CD14-positive monocyte (primary cell): ENCODE measurements at regions not wholly inside any gene's neighbourhood (a gene's known extent, or its start where the extent isn't known, plus 50 kb on each side); places are given as distances from the start of the nearest gene placed in this dataset.

Experiments used
- DNase-seq, 3 donors: peaks; one replicate each; pipeline ENCODE4 v3.0.0-alpha.2; 2011 to 2022
- H2AFZ ChIP-seq: 2 replicates; pipeline ENCODE4 v1.6.0; 2012; ENCODE audit warnings: mild to moderate bottlenecking, low read depth, low read length, inconsistent platforms; ENCODE audit not compliant: insufficient read depth, poor library complexity, severe bottlenecking
- H3K27ac ChIP-seq, 2 donors: 1 replicate in 1 of 2; 2 replicates in 1 of 2; pipeline ENCODE4 v1.5.1; 2012 to 2013; ENCODE audit warnings: low read length in 2 of 2, control low read depth in 1 of 2, inconsistent platforms in 1 of 2, low read depth in 1 of 2, mild to moderate bottlenecking in 1 of 2
- H3K27me3 ChIP-seq, 2 donors: one replicate each; pipeline versions ENCODE4 v1.6.0 to v1.6.1; 2011 to 2013; ENCODE audit warnings: low read length in 2 of 2; ENCODE audit not compliant: control insufficient read depth in 2 of 2, insufficient read depth in 2 of 2
- H3K36me3 ChIP-seq, 2 donors: replicated peaks in 1 of 2; 1 replicate in 1 of 2; 2 replicates in 1 of 2; pipeline versions ENCODE4 v1.5.1 to v1.6.1; 2012 to 2013; ENCODE audit warnings: low read length in 2 of 2, control low read depth in 1 of 2, inconsistent platforms in 1 of 2, mild to moderate bottlenecking in 1 of 2; ENCODE audit not compliant: insufficient read depth in 2 of 2, control insufficient read depth in 1 of 2
- H3K4me1 ChIP-seq, 2 donors: 1 replicate in 1 of 2; 2 replicates in 1 of 2; pipeline versions ENCODE4 v1.5.1 to v1.6.1; 2012 to 2013; ENCODE audit warnings: low read length in 2 of 2, control low read depth in 1 of 2, inconsistent platforms in 1 of 2, mild to moderate bottlenecking in 1 of 2, moderate library complexity in 1 of 2; ENCODE audit not compliant: insufficient read depth in 2 of 2, control insufficient read depth in 1 of 2
- H3K4me2 ChIP-seq: replicated peaks from 2 replicates; pipeline ENCODE3; 2012; ENCODE audit warnings: low read length, moderate library complexity, mild to moderate bottlenecking; ENCODE audit not compliant: poor library complexity, severe bottlenecking; ENCODE audit errors: extremely low read depth
- H3K4me3 ChIP-seq, 3 experiments: fragments of 200-600 bp in 1 of 3; sonication (generic) in 1 of 3; replicated peaks in 1 of 3; 1 replicate in 2 of 3; 2 replicates in 1 of 3; pipeline ENCODE4 v1.5.1; 2011 to 2013; ENCODE audit warnings: low read length in 3 of 3, mild to moderate bottlenecking in 3 of 3, control low read depth in 2 of 3, low read depth in 2 of 3, inconsistent platforms in 1 of 3, moderate library complexity in 1 of 3
- H3K79me2 ChIP-seq: 2 replicates; pipeline ENCODE4 v1.6.0; 2012; ENCODE audit warnings: mild to moderate bottlenecking, control low read depth, inconsistent platforms, low read length, moderate library complexity; ENCODE audit not compliant: insufficient read depth
- H3K9ac ChIP-seq: 2 replicates; pipeline ENCODE4 v1.6.0; 2017; ENCODE audit warnings: low read length, mild to moderate bottlenecking; ENCODE audit not compliant: insufficient read depth, poor library complexity, severe bottlenecking
- H3K9me3 ChIP-seq, 2 donors: replicated peaks in 1 of 2; 1 replicate in 1 of 2; 2 replicates in 1 of 2; pipeline versions ENCODE4 v1.5.1 to v1.6.1; 2012 to 2013; ENCODE audit warnings: low read length in 2 of 2, control low read depth in 1 of 2; ENCODE audit not compliant: control insufficient read depth in 1 of 2, insufficient read depth in 1 of 2
- H4K20me1 ChIP-seq: 2 replicates; pipeline ENCODE4 v1.6.0; 2012; ENCODE audit warnings: mild to moderate bottlenecking, low read length, control low read depth, moderate library complexity; ENCODE audit not compliant: insufficient read depth
- H3K27ac Mint-ChIP-seq, 7 donors: one replicate each; pipeline ENCODE4 v1.8.0; 2020; ENCODE audit warnings: mild to moderate bottlenecking in 7 of 7, mixed read lengths in 7 of 7, moderate library complexity in 6 of 7, inconsistent platforms in 2 of 7
- H3K27me3 Mint-ChIP-seq, 3 donors: one replicate each; pipeline ENCODE4 v1.8.0; 2021 to 2022; ENCODE audit warnings: low read depth in 3 of 3, mild to moderate bottlenecking in 3 of 3, mixed read lengths in 3 of 3, moderate library complexity in 3 of 3, inconsistent platforms in 1 of 3
- H3K36me3 Mint-ChIP-seq, 2 donors: one replicate each; pipeline ENCODE4 v1.8.0; 2020; ENCODE audit warnings: mixed read lengths in 2 of 2, inconsistent platforms in 1 of 2, mild to moderate bottlenecking in 1 of 2
- H3K4me1 Mint-ChIP-seq: one replicate; pipeline ENCODE4 v1.8.0; 2020; ENCODE audit warnings: mild to moderate bottlenecking, mixed read lengths
- H3K4me3 Mint-ChIP-seq, 2 donors: one replicate each; pipeline ENCODE4 v1.8.0; 2020; ENCODE audit warnings: mild to moderate bottlenecking in 2 of 2, mixed read lengths in 2 of 2, moderate library complexity in 1 of 2
- H3K9me3 Mint-ChIP-seq, 7 donors: one replicate each; pipeline ENCODE4 v1.8.0; 2020 to 2022; ENCODE audit warnings: mixed read lengths in 7 of 7, mild to moderate bottlenecking in 6 of 7, moderate library complexity in 6 of 7, inconsistent platforms in 2 of 7
- WGBS: methylation state at CpG from one replicate; pipeline ENCODE4 v1.1.5; 2013; ENCODE audit warnings: missing lambda C conversion rate; ENCODE audit not compliant: insufficient coverage; 5-methylcytosine and 5-hydroxymethylcytosine counted together
- intact Hi-C, 2 donors: fragments of 100-400 bp; cut with micrococcal nuclease; formaldehyde crosslinking; loops; one replicate each; pipeline versions ENCODE4 v1.15.0 to v1.15.1; 2023
- TF ChIP-seq, protein P1 (sequence below): fragments of 200-600 bp; IDR thresholded peaks from one replicate; pipeline ENCODE4 v1.8.0; 2022; ENCODE audit warnings: antibody characterized with exemption, mild to moderate bottlenecking

DNA sequence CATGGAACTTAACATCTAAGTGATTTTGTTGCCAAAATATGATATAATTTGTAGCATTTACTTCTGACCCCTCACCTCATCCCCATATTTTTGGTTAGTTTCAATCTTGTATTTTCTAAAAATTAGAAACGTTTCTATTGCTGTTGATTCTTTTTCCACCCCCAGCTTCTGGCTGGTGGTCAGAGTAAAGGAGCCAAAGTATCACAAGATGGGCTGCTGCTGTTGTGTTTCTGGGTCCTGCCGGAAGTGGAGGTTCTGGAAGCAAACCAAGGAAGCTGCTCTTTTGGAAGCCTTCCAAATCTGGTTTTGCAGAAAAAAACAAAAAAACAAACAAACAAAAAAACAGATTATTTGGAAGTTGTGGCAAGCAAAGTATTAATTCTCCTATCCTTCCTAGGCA is 221.1 kb upstream of the P2RY1 start:
- Mint-ChIP-seq H3K27ac (no peak overlapping the region), H3K4me3 (no peak overlapping the region), H3K9me3 (peaks cover 0 to 8% (median 3%) of the 10 kb centered on the region in 7 donors), H3K4me1 (peaks cover 3% of the 10 kb centered on the region), H3K36me3 (no peaks in the 10 kb centered on the region), H3K27me3 (peaks cover 0 to 2% (median 0%) of the 10 kb centered on the region in 3 donors)
- Histone ChIP-seq H3K9ac (no peak overlapping the region), H3K4me1 (no peaks in the 10 kb centered on the region), H3K4me2 (no peak overlapping the region), H3K36me3 (no peaks in the 10 kb centered on the region), H3K79me2 (no peaks in the 10 kb centered on the region), H2AFZ (no peak overlapping the region), H3K27me3 (no peaks in the 10 kb centered on the region), H3K4me3 (no peak overlapping the region), H3K27ac (no peak overlapping the region), H3K9me3 (no peaks in the 10 kb centered on the region), H4K20me1 (no peaks in the 10 kb centered on the region)
- no peak for DNase-seq
- intact Hi-C loops: no loop called here
- TF ChIP-seq, protein P1, sequence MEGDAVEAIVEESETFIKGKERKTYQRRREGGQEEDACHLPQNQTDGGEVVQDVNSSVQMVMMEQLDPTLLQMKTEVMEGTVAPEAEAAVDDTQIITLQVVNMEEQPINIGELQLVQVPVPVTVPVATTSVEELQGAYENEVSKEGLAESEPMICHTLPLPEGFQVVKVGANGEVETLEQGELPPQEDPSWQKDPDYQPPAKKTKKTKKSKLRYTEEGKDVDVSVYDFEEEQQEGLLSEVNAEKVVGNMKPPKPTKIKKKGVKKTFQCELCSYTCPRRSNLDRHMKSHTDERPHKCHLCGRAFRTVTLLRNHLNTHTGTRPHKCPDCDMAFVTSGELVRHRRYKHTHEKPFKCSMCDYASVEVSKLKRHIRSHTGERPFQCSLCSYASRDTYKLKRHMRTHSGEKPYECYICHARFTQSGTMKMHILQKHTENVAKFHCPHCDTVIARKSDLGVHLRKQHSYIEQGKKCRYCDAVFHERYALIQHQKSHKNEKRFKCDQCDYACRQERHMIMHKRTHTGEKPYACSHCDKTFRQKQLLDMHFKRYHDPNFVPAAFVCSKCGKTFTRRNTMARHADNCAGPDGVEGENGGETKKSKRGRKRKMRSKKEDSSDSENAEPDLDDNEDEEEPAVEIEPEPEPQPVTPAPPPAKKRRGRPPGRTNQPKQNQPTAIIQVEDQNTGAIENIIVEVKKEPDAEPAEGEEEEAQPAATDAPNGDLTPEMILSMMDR: no peak
- WGBS: no CpG with 5 or more reads among the region's 2 CpGs

DNA sequence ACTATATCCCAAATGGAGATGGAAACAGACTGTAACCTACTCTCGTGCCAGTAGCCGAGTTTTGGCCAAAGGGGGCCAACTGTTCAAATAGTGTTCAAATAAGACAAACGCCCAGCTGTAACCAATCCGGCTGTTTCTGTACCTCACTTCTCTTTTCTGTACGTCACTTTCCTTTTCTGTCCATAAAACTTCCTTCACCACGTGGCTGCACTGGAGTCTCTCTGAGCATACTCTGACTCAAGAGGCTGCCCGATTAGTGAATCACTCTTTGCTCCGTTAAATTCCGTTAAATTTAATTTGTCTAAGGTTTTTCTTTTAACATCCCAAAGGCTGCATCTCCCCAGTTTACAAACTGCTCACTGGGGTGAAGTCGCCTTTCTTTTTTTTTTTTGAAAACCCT is 219.2 kb upstream of the P2RY1 start:
- no peaks in the 10 kb centered on the region for H3K79me2 ChIP-seq
- no peaks in the 10 kb centered on the region for H4K20me1 ChIP-seq
- intact Hi-C loops: no loop called here
- H3K36me3 Mint-ChIP-seq: no peaks in the 10 kb centered on the region
- H3K27ac Mint-ChIP-seq: no peak overlapping the region
- H3K36me3 ChIP-seq: no peaks in the 10 kb centered on the region
- DNase-seq: no peak
- WGBS: 62% methylated on average over 6 of the region's 10 CpGs
- H3K27ac ChIP-seq: no peak overlapping the region
- H3K4me3 ChIP-seq: no peak overlapping the region
- no peaks in the 10 kb centered on the region for H3K27me3 ChIP-seq
- H3K9me3 Mint-ChIP-seq: peaks cover 0 to 8% (median 3%) of the 10 kb centered on the region in 7 donors
- H3K4me3 Mint-ChIP-seq: no peak overlapping the region
- TF ChIP-seq, protein P1: no peak
- peaks cover 3% of the 10 kb centered on the region for H3K4me1 Mint-ChIP-seq
- H3K27me3 Mint-ChIP-seq: peaks cover 0 to 2% (median 0%) of the 10 kb centered on the region in 3 donors
- no peaks in the 10 kb centered on the region for H3K4me1 ChIP-seq
- no peak overlapping the region for H3K9ac ChIP-seq
- no peaks in the 10 kb centered on the region for H3K9me3 ChIP-seq
- H2AFZ ChIP-seq: no peak overlapping the region
- no peak overlapping the region for H3K4me2 ChIP-seq
